H9 (cell line): ENCODE measurements at regions not wholly inside any gene's neighbourhood (a gene's known extent, or its start where the extent isn't known, plus 50 kb on each side); places are given as distances from the start of the nearest gene placed in this dataset.

Experiments used
- DNase-seq: peaks from one replicate; pipeline ENCODE4 v3.0.0-alpha.2; 2017
- H2AFZ ChIP-seq: one replicate; pipeline ENCODE4 v1.6.1; 2013; ENCODE audit warnings: mild to moderate bottlenecking, low read length, control low read depth, moderate library complexity
- H2AK5ac ChIP-seq: 2 replicates; pipeline ENCODE4 v1.6.1; 2013; ENCODE audit warnings: low read length, control low read depth, mixed read lengths; ENCODE audit not compliant: insufficient read length
- H2BK120ac ChIP-seq: one replicate; pipeline ENCODE4 v1.6.1; 2013; ENCODE audit warnings: low read depth, mild to moderate bottlenecking, low read length, control low read depth, inconsistent platforms; ENCODE audit not compliant: poor library complexity, severe bottlenecking
- H2BK12ac ChIP-seq: 2 replicates; pipeline ENCODE4 v1.6.1; 2013; ENCODE audit warnings: low read length, control low read depth, mixed read lengths, low read depth; ENCODE audit not compliant: insufficient read length
- H2BK15ac ChIP-seq: 2 replicates; pipeline ENCODE4 v1.6.1; 2013; ENCODE audit warnings: low read depth, low read length, control low read depth
- H2BK20ac ChIP-seq: one replicate; pipeline ENCODE4 v1.6.1; 2013; ENCODE audit warnings: low read depth, mild to moderate bottlenecking, low read length, control low read depth, inconsistent platforms; ENCODE audit not compliant: poor library complexity, severe bottlenecking
- H2BK5ac ChIP-seq: 2 replicates; pipeline ENCODE4 v1.6.1; 2013; ENCODE audit warnings: low read length, control low read depth, mixed read lengths; ENCODE audit not compliant: insufficient read length
- H3K14ac ChIP-seq: 2 replicates; pipeline ENCODE4 v1.6.1; 2013; ENCODE audit warnings: low read length, control low read depth; ENCODE audit not compliant: insufficient read depth
- H3K18ac ChIP-seq: 2 replicates; pipeline ENCODE4 v1.6.1; 2013; ENCODE audit warnings: low read depth, mild to moderate bottlenecking, mixed read lengths, low read length, control low read depth; ENCODE audit not compliant: insufficient read length
- H3K23ac ChIP-seq: 2 replicates; pipeline ENCODE4 v1.6.1; 2013; ENCODE audit warnings: low read length, control low read depth, mixed read lengths, low read depth; ENCODE audit not compliant: insufficient read length
- H3K23me2 ChIP-seq: 2 replicates; pipeline ENCODE4 v1.6.1; 2013; ENCODE audit warnings: low read depth, mild to moderate bottlenecking, mixed read lengths, low read length, control low read depth; ENCODE audit not compliant: insufficient read length, poor library complexity, severe bottlenecking
- H3K27ac ChIP-seq: 2 replicates; pipeline ENCODE4 v1.5.1; 2013; ENCODE audit warnings: low read length, control low read depth, mixed read lengths, low read depth; ENCODE audit not compliant: insufficient read length
- H3K27me3 ChIP-seq: 2 replicates; pipeline ENCODE4 v1.6.1; 2013; ENCODE audit warnings: low read length, control low read depth, inconsistent platforms; ENCODE audit not compliant: insufficient read depth
- H3K4ac ChIP-seq: 2 replicates; pipeline ENCODE4 v1.6.1; 2013; ENCODE audit warnings: low read depth, mild to moderate bottlenecking, control low read depth, inconsistent platforms, low read length, moderate library complexity
- H3K4me1 ChIP-seq: 2 replicates; pipeline ENCODE4 v1.6.1; 2013; ENCODE audit warnings: low read length, control low read depth, inconsistent platforms; ENCODE audit not compliant: insufficient read depth
- H3K4me2 ChIP-seq: 2 replicates; pipeline ENCODE4 v1.6.1; 2013; ENCODE audit warnings: low read length, control low read depth, mixed read lengths; ENCODE audit not compliant: insufficient read length, insufficient read depth
- H3K56ac ChIP-seq: 2 replicates; pipeline ENCODE4 v1.6.1; 2013; ENCODE audit warnings: low read depth, mild to moderate bottlenecking, mixed read lengths, low read length, control low read depth; ENCODE audit not compliant: insufficient read length
- H3K79me1 ChIP-seq: 2 replicates; pipeline ENCODE4 v1.6.1; 2013; ENCODE audit warnings: low read depth, mild to moderate bottlenecking, moderate library complexity, low read length, control low read depth, inconsistent platforms; ENCODE audit not compliant: insufficient read depth, poor library complexity, severe bottlenecking
- H3K79me2 ChIP-seq: 2 replicates; pipeline ENCODE4 v1.6.1; 2013; ENCODE audit warnings: low read length, control low read depth, inconsistent platforms; ENCODE audit not compliant: insufficient read depth
- H3K9ac ChIP-seq: 2 replicates; pipeline ENCODE4 v1.6.1; 2013; ENCODE audit warnings: low read length, control low read depth, mixed read lengths; ENCODE audit not compliant: insufficient read length; ENCODE audit errors: extremely low read depth
- H3K9me3 ChIP-seq: one replicate; pipeline ENCODE4 v1.6.1; 2013; ENCODE audit warnings: low read depth, low read length, inconsistent platforms; ENCODE audit not compliant: control insufficient read depth
- H3T11ph ChIP-seq: one replicate; pipeline ENCODE4 v1.6.1; 2013; ENCODE audit warnings: mild to moderate bottlenecking, low read length, control low read depth, inconsistent platforms
- H4K20me1 ChIP-seq: one replicate; pipeline ENCODE4 v1.6.1; 2013; ENCODE audit not compliant: control insufficient read depth, insufficient read length, insufficient read depth
- H4K5ac ChIP-seq: 2 replicates; pipeline ENCODE4 v1.6.1; 2013; ENCODE audit warnings: low read depth, mild to moderate bottlenecking, mixed read lengths, low read length, control low read depth; ENCODE audit not compliant: insufficient read length
- H4K8ac ChIP-seq: replicated peaks from 2 replicates; pipeline ENCODE4 v1.6.1; 2013; ENCODE audit warnings: low read length, control low read depth, mixed read lengths, low read depth; ENCODE audit not compliant: insufficient read length
- H4K91ac ChIP-seq: 2 replicates; pipeline ENCODE4 v1.6.1; 2013; ENCODE audit warnings: low read depth, mild to moderate bottlenecking, moderate library complexity, mixed read lengths, low read length, control low read depth; ENCODE audit not compliant: insufficient read length
- H3K27ac Mint-ChIP-seq, 3 experiments: 2 replicates in 2 of 3; 3 replicates in 1 of 3; pipeline ENCODE4 v1.8.0; 2020 to 2021; ENCODE audit warnings: mixed read lengths in 3 of 3, mild to moderate bottlenecking in 1 of 3, moderate library complexity in 1 of 3
- H3K27me3 Mint-ChIP-seq: 2 replicates; pipeline ENCODE4 v1.8.0; 2021; ENCODE audit warnings: low read depth, mild to moderate bottlenecking, moderate library complexity, mixed read lengths
- H3K36me3 Mint-ChIP-seq, 3 experiments: 2 replicates in 2 of 3; 3 replicates in 1 of 3; pipeline ENCODE4 v1.8.0; 2020 to 2021; ENCODE audit warnings: low read depth in 3 of 3, mixed read lengths in 3 of 3; ENCODE audit not compliant: insufficient read depth in 1 of 3
- H3K4me1 Mint-ChIP-seq, 2 experiments: 2 replicates each; pipeline ENCODE4 v1.8.0; 2020; ENCODE audit warnings: mixed read lengths in 2 of 2
- H3K4me3 Mint-ChIP-seq, 2 experiments: 2 replicates in 1 of 2; 3 replicates in 1 of 2; pipeline ENCODE4 v1.8.0; 2020 to 2021; ENCODE audit warnings: mild to moderate bottlenecking in 2 of 2, mixed read lengths in 2 of 2, moderate library complexity in 1 of 2
- H3K9me3 Mint-ChIP-seq, 2 experiments: 2 replicates in 1 of 2; 3 replicates in 1 of 2; pipeline ENCODE4 v1.8.0; 2020; ENCODE audit warnings: mild to moderate bottlenecking in 2 of 2, mixed read lengths in 2 of 2, moderate library complexity in 1 of 2
- WGBS: extraction: QIAGEN DNeasy Blood & Tissue Kit; methylation state at CpG from one replicate; pipeline ENCODE4 v1.1.7; 2013; ENCODE audit warnings: missing lambda C conversion rate, low lambda C conversion rate, mixed read lengths; ENCODE audit not compliant: insufficient read length; ENCODE audit errors: extremely low coverage; 5-methylcytosine and 5-hydroxymethylcytosine counted together
- TF ChIP-seq, protein P1 (sequence below): fragments of 200-600 bp; sonication (generic); conservative IDR thresholded peaks from 3 replicates; pipeline ENCODE4 v1.8.0; 2021; ENCODE audit warnings: antibody characterized with exemption, mild to moderate bottlenecking

DNA sequence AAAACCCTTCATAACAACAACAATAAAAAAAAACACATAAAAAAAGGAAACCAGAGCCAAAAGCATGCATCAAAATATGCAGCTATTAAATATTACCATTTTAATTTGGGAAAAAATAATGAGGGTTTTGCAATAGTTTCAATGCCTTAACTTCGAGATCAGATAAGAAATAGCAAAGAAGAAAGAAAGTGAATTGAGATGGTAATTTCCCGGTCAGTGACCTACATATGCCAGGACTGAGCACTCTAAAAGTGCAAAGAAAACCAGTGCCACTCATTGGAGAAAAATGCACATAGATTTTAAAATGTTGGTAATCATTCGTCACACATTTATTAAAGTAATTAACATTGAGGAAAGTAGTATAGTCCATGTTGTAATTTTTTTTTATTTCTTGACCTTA is 944.2 kb downstream of the EFNB2 start:
- TF ChIP-seq, protein P1, sequence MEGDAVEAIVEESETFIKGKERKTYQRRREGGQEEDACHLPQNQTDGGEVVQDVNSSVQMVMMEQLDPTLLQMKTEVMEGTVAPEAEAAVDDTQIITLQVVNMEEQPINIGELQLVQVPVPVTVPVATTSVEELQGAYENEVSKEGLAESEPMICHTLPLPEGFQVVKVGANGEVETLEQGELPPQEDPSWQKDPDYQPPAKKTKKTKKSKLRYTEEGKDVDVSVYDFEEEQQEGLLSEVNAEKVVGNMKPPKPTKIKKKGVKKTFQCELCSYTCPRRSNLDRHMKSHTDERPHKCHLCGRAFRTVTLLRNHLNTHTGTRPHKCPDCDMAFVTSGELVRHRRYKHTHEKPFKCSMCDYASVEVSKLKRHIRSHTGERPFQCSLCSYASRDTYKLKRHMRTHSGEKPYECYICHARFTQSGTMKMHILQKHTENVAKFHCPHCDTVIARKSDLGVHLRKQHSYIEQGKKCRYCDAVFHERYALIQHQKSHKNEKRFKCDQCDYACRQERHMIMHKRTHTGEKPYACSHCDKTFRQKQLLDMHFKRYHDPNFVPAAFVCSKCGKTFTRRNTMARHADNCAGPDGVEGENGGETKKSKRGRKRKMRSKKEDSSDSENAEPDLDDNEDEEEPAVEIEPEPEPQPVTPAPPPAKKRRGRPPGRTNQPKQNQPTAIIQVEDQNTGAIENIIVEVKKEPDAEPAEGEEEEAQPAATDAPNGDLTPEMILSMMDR, result no peak
- Histone ChIP-seq H2BK20ac (no peak overlapping the region), H4K5ac (no peak overlapping the region), H2BK120ac (no peak overlapping the region), H2BK5ac (no peak overlapping the region), H3K4me2 (no peak overlapping the region), H3K9me3 (no peaks in the 10 kb centered on the region), H3K23ac (no peak overlapping the region), H2AK5ac (no peak overlapping the region), H3K27me3 (no peaks in the 10 kb centered on the region), H3K18ac (no peak overlapping the region), H2AFZ (no peak overlapping the region), H2BK15ac (no peak overlapping the region), H3K56ac (no peak overlapping the region), H4K8ac (no peak overlapping the region), H3K4ac (no peak overlapping the region), H4K91ac (no peak overlapping the region), H3T11ph (no peak overlapping the region), H3K4me1 (no peaks in the 10 kb centered on the region), H3K23me2 (no peaks in the 10 kb centered on the region), H2BK12ac (no peak overlapping the region), H4K20me1 (no peaks in the 10 kb centered on the region), H3K14ac (no peak overlapping the region), H3K9ac (no peak overlapping the region), H3K79me1 (no peaks in the 10 kb centered on the region), H3K79me2 (no peaks in the 10 kb centered on the region), H3K27ac (no peak overlapping the region)
- Mint-ChIP-seq H3K4me1 (peaks cover 3 to 4% of the 10 kb centered on the region in 2 experiments; a peak in 1 of 4 replicates), H3K27me3 (no peaks in the 10 kb centered on the region), H3K9me3 (no peaks in the 10 kb centered on the region), H3K36me3 (no peaks in the 10 kb centered on the region), H3K27ac (no peak overlapping the region), H3K4me3 (no peak overlapping the region)
- no peak for DNase-seq
- no CpG with 5 or more reads among the region's 3 CpGs for WGBS
